GM19328 (cell line): ENCODE measurements at regions not wholly inside any gene's neighbourhood (a gene's known extent, or its start where the extent isn't known, plus 50 kb on each side); places are given as distances from the start of the nearest gene placed in this dataset.

Source experiments
- ATAC-seq: cut with Tn5 transposase; IDR thresholded peaks from one replicate; pipeline ENCODE4 v1.9.1; 2021; ENCODE audit warnings: mild to moderate bottlenecking, moderate library complexity; ENCODE audit not compliant: unreplicated experiment

DNA sequence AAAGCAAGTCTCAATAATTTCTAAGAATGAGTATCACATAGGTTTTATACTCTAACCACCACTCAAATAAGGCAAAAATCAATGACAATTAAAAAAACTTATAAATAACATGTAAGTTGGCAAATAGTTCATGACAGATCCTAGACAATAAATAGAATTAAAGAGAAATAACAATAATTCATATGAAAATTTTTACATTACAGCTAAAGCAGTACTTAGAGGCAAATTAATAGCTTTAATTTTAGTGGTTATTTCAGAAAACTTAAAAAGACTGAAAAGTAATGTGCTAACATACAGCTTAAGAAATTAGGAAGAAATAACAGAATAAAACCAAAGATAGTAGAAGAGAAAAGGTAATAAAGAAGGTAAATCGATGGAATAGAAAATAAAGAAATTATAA lies 179.9 kb upstream of the SPAG17 start:
- ATAC-seq = no peak

DNA sequence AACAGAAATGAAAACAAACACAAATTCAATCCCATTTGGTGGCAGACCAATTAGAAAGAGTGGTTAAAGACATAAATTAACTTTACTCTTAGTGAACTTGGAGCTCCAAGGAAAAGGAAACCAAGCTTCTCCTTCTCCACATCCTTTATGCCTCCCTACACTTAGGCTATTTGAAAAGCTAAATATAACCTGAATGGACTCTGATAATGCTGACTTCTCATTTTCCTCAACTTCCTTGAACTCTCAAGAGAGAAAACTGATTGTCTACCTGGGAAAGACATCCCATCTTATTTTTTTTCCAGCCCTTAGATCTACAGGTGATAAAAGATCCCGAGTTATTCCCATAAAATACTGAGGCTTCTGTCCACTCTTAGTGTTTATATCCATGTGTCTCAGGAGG lies 178.4 kb upstream of the SPAG17 start:
- no peak for ATAC-seq

DNA sequence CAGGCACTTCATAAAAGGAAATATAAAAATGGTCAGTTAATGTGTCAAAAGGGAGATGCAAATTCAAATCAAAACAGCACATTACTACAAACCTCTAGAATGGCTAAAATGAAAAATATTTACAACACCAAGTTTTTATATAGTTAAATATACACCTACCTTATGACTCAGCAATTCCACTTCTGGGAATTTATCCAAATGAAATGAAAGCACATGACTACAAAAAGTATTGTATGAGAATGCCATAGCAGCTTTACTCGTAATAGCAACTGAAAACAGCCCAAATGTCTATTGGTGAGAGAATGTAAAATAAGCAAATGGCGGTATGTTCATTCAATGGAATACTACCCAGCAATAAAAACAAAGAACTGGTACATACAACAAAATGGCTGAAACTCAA lies 175.8 kb upstream of the SPAG17 start:
- no peak for ATAC-seq

GRCh38 chr1:118346936-118347335 lies 161.9 kb upstream of the SPAG17 start:
- ATAC-seq = no peak

DNA sequence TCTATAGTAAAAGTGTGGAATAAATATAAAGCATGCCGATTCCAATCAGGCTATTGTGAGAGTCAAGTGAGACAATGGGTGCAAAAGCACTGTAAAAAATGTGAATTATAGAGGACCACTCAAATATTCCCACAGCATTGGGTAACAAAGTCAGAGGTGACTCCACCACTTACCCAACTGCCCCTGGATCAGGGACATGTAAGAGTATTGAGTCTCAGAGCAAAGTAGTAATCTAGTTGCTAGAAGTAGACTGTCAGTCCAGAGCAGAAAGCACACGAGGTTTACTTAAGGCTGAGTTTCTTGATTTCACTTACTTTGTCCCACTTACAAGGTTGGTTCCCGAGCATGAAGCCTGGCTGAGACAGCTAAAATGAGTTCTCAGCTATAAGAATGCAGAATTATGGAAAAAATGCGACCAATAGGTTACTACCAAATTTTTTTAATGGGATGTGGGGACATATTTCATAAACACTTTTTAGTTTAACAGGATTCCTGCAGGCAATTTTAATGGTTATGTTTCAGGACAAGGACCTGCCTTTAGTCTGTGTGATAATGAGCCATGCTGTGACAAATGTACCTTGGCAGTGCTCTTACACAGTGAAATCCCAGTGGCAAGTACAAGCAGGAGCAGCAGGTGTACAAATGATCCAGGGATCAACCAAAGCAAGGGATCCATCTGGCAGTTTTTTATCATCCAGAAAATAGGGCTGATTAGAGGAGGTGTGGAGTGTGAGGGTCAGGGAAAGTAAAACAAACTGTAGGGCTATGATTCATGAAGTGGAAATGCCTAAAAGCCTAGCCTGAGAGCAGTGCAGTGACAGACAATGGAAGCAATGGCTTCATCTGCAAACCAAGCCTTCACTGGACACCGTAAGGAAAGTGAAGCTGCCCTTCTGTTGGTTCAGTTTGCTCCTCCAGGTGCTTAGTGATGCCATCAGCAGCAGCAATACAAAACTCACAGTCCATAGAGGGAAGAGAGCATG lies 156.2 kb upstream of the SPAG17 start:
- ATAC-seq = no peak

DNA sequence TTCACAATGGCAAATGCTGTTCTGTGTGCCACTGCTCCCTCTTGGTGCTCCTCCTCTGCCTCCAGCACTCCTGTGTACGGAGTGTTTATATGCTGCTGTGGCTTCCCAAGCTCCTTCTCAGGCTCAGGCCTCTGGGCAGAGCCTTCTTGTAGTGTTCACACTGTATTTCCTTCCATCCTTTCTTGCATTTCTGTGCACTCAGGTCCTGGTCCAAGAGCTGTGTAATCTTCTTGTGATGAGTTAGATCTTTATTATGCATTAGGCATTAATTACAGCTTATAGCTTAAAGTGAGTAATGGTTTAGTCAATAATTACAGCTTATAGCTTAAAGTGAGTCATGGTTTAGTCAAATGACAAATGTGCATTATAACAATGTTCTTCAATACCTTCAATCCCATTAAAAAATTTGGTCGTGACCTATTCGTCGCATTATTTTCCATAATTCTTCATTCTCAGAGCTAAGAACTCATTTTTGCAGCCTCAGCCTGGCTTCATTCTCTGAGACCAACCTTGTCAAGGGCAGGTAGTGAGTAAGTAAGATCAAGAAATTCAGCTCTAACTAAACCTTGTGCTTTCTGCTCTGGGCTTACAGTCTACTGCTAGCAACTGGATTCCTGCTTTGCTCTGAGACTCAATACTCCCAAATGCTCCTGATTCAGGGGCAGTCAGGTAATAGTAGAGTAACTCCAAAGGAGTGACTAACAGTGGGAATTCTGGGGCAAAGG lies 154.5 kb upstream of the SPAG17 start:
- no peak for ATAC-seq

- no peak for ATAC-seq
Observed at GRCh38 chr1:118338936-118339335, 153.9 kb upstream of the SPAG17 start.

DNA sequence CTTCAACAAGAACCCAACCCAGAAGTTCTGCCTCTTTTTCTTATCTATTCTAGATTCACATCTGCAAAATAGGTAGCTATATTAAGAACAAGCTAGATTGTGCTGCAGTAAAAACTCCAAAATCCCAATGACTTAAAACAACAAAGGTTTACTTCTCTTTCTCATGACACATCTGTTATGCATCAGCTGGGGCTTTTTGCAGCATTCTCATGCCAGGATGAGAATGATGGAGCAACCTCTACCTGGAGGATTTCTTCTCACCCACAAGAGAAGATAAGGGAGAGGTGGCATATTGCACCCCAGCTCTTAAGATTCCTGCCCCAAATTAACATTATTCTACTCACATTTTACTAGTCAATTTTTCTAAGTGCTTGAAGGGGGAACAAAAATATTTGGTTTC lies 152.3 kb upstream of the SPAG17 start:
- no peak for ATAC-seq

GRCh38 chr1:118335331-118335732 lies 150.3 kb upstream of the SPAG17 start:
- peak; percentile 96 for ATAC-seq

DNA sequence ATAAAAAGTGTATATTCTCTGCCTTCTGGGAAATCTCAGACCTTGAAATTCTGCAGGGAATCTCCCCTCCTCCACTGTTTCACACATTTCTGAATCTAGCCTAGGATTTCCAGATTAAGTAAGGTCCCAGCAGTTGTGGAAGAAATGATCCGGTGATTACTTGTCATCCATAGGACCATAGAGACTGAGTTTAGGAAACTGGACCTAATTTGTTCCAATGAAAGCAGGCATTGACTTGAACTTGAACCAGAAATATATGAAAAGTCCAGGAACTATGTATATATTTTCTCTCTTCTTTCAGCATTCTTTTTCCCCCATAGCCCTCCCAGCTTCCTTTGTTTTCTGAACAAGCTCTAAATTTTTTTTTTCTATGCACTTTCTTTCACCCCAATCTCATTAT lies 149.5 kb upstream of the SPAG17 start:
- ATAC-seq = no peak

DNA sequence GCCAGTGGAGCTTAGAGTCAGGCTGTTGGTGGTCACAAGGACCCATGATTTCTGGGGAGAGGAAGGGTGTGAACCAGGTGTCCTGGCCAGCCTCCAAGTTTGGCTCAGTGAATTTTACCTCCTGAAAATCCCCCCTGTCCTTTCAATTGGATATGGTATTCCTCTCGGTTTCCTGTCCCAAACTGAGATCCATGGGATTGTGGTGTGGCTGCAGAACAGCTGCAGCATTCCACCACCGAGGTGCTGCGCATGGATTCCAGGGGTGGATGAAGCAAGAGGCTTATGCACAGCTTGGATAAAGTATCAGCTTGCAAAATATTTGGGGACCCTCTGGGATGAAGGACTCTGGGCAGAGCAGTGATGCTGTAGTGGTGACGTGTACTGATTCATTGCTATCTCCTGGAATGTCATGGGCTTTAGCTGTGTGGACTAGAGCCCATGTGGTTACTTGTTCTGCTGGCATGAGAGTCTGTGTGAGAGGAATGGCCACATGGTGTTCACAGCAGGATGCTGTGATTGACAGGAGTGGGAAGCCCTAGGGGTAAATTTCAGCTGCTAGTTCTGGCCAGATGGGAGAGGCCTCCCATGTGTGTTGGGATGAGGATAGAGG lies 148.7 kb upstream of the SPAG17 start:
- ATAC-seq = no peak

DNA sequence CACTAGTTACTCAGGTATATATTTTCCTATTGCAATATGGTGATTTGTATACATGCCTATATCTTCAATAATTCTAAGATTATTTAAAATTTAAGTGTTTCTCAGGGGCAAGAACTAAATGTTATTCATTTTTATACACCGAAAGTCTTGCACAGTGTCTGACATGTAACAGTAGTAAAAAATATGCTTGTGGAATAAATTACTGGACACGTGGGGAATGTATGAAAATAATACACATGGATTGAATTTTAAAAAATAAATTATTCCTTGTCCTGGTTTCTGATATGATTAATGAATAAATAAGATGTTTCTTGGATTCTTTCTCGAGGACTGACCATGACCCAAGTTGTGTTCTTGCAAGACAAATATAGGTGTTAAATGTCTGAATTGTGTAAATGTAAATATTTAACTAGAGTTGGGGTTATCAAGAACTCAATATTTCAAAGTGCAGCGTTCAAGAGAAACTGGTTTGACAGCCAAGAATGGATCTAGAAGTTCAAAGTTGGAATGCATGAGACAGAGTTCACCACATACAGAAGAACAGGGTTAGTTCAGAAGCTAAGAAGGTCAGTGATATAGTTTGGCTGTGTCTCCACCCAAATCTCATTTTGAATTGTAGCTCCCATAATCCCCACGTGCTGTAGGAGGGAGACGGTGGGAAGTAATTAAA lies 142.1 kb upstream of the SPAG17 start:
- ATAC-seq = no peak

DNA sequence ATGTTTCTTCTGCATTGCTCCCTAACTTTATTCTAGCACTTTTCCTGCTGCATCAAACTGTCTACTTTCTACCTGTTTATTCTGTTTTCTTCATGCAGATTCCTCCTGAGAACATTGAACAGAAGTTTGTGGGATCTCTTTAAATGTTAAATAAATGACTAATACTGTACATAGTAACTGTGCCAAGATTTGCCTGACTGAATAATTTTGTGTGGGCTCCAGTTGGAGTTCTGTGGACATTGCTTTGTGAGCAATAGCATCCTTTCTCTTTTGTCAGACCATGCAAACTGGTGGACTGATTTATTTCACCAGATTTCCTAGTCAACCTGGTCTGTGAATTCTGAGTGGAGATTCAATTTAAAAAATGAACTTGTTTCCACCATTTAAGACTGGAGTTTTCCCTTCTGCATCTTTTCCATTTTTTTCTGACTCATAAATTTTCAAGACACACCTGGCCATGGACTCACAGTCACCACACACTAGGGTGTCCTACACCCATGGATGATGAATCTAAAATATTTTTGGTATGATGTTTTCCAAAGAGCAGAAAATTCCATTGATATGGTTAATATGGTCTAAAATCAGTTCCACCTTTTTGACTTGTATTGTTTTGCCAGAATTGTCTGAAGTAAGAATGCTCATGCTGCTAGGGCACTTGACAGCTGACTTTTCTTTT lies 140.7 kb upstream of the SPAG17 start:
- ATAC-seq = no peak

- no peak for ATAC-seq
Observed at GRCh38 chr1:118323246-118323645, 138.2 kb upstream of the SPAG17 start.

GRCh38 chr1:118322331-118322730 lies 137.3 kb upstream of the SPAG17 start:
- ATAC-seq = no peak

DNA sequence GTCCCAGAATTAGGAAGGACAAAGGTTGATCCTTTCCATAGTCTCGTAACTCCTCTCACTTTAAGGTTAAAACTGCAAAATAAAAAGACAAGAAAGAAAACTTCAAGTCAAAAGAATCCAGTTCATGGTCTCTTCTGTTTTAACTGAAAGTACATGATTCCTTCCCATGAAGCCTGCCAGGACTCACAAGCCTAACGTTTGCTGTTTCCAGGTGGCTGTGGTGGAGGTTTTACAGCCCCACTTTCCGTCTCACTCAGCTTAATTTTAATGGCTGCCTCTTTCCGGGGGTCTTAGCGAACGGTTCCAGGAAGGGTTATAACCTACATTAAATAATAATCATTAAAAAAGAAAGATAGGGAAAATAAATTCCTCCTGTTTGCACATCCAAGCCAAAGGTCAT lies 136.8 kb upstream of the SPAG17 start:
- no peak for ATAC-seq

DNA sequence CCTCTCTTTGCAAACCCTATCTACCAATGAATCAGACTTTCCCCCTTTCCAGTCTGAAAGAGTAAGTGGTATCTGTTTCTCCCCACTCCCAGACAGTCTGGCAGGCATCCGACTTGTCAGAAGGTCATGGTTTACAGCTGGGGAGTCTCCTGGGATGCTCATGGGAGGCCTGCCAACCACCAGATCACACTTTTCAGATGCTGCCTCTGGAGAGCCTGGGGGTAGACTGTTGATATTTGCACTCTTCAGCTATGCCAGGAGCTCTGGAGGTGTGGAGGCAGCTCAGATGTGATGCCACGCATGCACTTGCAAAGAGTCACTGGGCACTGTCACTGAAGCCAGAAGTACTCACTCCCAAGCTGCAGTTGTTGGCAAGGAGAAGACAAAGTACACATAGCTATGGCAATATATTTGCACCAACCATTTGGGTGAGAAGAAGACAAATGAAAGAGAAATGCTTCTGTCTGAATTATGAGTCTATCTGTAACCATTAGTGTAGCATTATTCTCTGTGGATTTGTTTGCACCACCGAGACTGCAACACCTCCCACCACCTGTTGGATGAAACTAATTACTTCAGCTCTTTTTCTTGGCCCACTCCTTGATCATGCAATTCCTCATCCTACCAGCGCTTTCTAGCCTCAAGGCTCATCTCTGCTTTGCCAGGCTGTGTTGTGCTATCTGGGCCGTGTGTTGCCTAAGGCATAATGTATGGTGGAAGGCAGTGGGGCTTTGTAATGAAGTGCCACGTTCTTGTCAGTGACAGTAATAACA lies 133.0 kb upstream of the SPAG17 start:
- no peak for ATAC-seq

DNA sequence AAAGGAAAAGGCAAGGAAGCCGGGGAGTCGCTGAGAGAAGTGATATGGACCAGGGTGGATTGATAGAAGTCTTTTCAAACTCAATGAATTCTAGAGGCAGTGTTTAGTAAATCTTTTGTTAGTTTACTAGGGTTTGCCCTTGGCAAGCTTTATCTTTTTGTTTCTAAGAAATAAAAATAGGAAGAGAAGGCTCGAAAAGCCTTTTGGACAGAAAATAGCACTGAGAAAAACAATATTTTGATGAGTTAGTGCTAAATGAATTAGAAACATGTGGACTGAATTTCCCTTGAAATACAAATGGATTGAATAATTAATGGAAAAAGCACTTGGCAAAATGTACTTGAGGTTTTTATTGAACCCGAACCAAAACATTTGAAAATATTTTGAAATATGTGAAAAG lies 121.8 kb upstream of the SPAG17 start:
- ATAC-seq = no peak

DNA sequence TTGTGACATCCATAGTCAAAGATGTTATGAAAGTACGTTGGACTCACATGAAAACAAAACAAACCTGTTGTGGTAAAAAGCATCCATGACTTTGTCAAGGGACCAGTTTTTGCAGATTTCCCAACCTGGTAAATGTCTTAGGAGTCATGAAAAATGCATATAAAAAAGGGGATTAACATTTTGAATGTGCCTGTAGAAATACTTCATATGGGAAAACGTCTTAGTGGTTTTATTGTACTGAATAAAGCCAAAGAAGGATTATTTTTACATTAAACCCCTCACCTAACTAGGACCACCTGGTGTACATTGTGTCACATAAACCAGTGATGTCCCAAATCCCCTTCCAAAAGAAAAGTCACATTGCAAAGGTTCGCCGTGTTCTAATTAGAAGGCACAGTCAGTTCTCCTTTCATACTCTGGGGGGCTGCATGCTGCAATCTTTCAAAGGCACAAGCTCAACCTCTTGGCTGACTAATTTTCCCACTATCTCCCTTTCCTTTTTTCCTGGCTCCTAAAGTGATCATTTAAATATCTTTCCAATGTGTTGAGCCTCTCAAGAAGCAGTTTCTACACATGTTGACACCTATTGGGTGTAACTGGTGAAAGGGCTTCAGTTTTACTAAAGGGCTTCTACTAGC lies 119.8 kb upstream of the SPAG17 start:
- ATAC-seq = no peak
